ENCODE measurements at regions not wholly inside any gene's neighbourhood (a gene's known extent, or its start where the extent isn't known, plus 50 kb on each side); places are given as distances from the start of the nearest gene placed in this dataset.

- no peak overlapping the region for H3K4me3 Mint-ChIP-seq
- DNase-seq (no peak), ATAC-seq (ENCODE audit: low read depth in 2 of 2) (no peak)
- H3K27ac Mint-ChIP-seq: no peak overlapping the region
- peaks cover 0 to 2% (median 0%) of the 10 kb centered on the region in 7 donors for H3K9me3 Mint-ChIP-seq
- H3K27me3 Mint-ChIP-seq: peaks cover 0 to 9% (median 6%) of the 10 kb centered on the region in 3 donors
- no peaks in the 10 kb centered on the region for H3K4me1 Mint-ChIP-seq
- no peaks in the 10 kb centered on the region for H3K36me3 Mint-ChIP-seq
Measured at GRCh38 chr10:43867667-43868565, 219.2 kb upstream of the ZNF32 start.

GRCh38 chr10:43867113-43867512 is 218.4 kb upstream of the ZNF32 start:
- DNase-seq: no peak
- peaks cover 0 to 2% (median 0%) of the 10 kb centered on the region in 7 donors for H3K9me3 Mint-ChIP-seq
- peaks cover 0 to 9% (median 6%) of the 10 kb centered on the region in 3 donors for H3K27me3 Mint-ChIP-seq
- no peak overlapping the region for H3K27ac Mint-ChIP-seq
- no peak for ATAC-seq (ENCODE audit: low read depth in 2 of 2)
- H3K4me1 Mint-ChIP-seq: no peaks in the 10 kb centered on the region
- H3K36me3 Mint-ChIP-seq: no peaks in the 10 kb centered on the region
- peak overlapping the region in 1 of 8 donors; percentile 29 for H3K4me3 Mint-ChIP-seq

- no peak overlapping the region for H3K27ac Mint-ChIP-seq
- ATAC-seq (ENCODE audit: low read depth in 2 of 2): no peak
- peaks cover 0 to 2% (median 0%) of the 10 kb centered on the region in 7 donors for H3K9me3 Mint-ChIP-seq
- H3K4me3 Mint-ChIP-seq: no peak overlapping the region
- no peak for DNase-seq
- peaks cover 0 to 9% (median 6%) of the 10 kb centered on the region in 3 donors for H3K27me3 Mint-ChIP-seq
- H3K4me1 Mint-ChIP-seq: no peaks in the 10 kb centered on the region
- H3K36me3 Mint-ChIP-seq: no peaks in the 10 kb centered on the region
Measured at GRCh38 chr10:43866712-43867111, 218.0 kb upstream of the ZNF32 start.

- Mint-ChIP-seq H3K4me3 (no peak overlapping the region), H3K9me3 (peaks cover 0 to 2% (median 0%) of the 10 kb centered on the region in 7 donors), H3K27me3 (peaks cover 0 to 9% (median 6%) of the 10 kb centered on the region in 3 donors), H3K36me3 (no peaks in the 10 kb centered on the region), H3K27ac (peak overlapping the region in 1 of 6 donors; percentile 71), H3K4me1 (no peaks in the 10 kb centered on the region)
- ATAC-seq (ENCODE audit: low read depth in 2 of 2): no peak
- DNase-seq: no peak
Measured at GRCh38 chr10:43865265-43866135, 216.8 kb upstream of the ZNF32 start.

- Mint-ChIP-seq H3K27me3 (peaks cover 0 to 9% (median 6%) of the 10 kb centered on the region in 3 donors), H3K27ac (no peak overlapping the region), H3K4me1 (no peaks in the 10 kb centered on the region), H3K9me3 (peaks cover 0 to 2% (median 0%) of the 10 kb centered on the region in 7 donors), H3K36me3 (no peaks in the 10 kb centered on the region), H3K4me3 (no peak overlapping the region)
- no peak for ATAC-seq (ENCODE audit: low read depth in 2 of 2)
- no peak for DNase-seq
Measured at GRCh38 chr10:43864656-43865055, 216.0 kb upstream of the ZNF32 start.

GRCh38 chr10:43863859-43864591 is 215.3 kb upstream of the ZNF32 start:
- Mint-ChIP-seq H3K27ac (no peak overlapping the region), H3K36me3 (no peaks in the 10 kb centered on the region), H3K27me3 (peaks cover 0 to 10% (median 9%) of the 10 kb centered on the region in 3 donors), H3K4me1 (no peaks in the 10 kb centered on the region), H3K4me3 (no peak overlapping the region), H3K9me3 (peaks cover 0 to 2% (median 0%) of the 10 kb centered on the region in 7 donors)
- ATAC-seq (ENCODE audit: low read depth in 2 of 2) (no peak), DNase-seq (no peak)

GRCh38 chr10:43863270-43863669 is 214.6 kb upstream of the ZNF32 start:
- H3K27ac Mint-ChIP-seq: no peak overlapping the region
- H3K9me3 Mint-ChIP-seq: peaks cover 0 to 2% (median 0%) of the 10 kb centered on the region in 7 donors
- H3K4me1 Mint-ChIP-seq: no peaks in the 10 kb centered on the region
- H3K36me3 Mint-ChIP-seq: no peaks in the 10 kb centered on the region
- ATAC-seq (ENCODE audit: low read depth in 2 of 2) (no peak), DNase-seq (no peak)
- H3K27me3 Mint-ChIP-seq: peaks cover 0 to 9% (median 5%) of the 10 kb centered on the region in 3 donors
- H3K4me3 Mint-ChIP-seq: no peak overlapping the region

GRCh38 chr10:43862756-43863155 is 214.1 kb upstream of the ZNF32 start:
- H3K9me3 Mint-ChIP-seq: peaks cover 0 to 2% (median 0%) of the 10 kb centered on the region in 7 donors
- no peak for ATAC-seq (ENCODE audit: low read depth in 2 of 2)
- no peak overlapping the region for H3K27ac Mint-ChIP-seq
- H3K27me3 Mint-ChIP-seq: peaks cover 0 to 9% (median 5%) of the 10 kb centered on the region in 3 donors
- no peaks in the 10 kb centered on the region for H3K36me3 Mint-ChIP-seq
- no peak overlapping the region for H3K4me3 Mint-ChIP-seq
- no peaks in the 10 kb centered on the region for H3K4me1 Mint-ChIP-seq
- DNase-seq: no peak

- H3K27ac Mint-ChIP-seq: no peak overlapping the region
- H3K9me3 Mint-ChIP-seq: peaks cover 0 to 2% (median 0%) of the 10 kb centered on the region in 7 donors
- H3K4me3 Mint-ChIP-seq: no peak overlapping the region
- no peaks in the 10 kb centered on the region for H3K4me1 Mint-ChIP-seq
- peaks cover 0 to 9% (median 5%) of the 10 kb centered on the region in 3 donors for H3K27me3 Mint-ChIP-seq
- no peaks in the 10 kb centered on the region for H3K36me3 Mint-ChIP-seq
- ATAC-seq (ENCODE audit: low read depth in 2 of 2): no peak
- no peak for DNase-seq
Measured at GRCh38 chr10:43861966-43862751, 213.5 kb upstream of the ZNF32 start.

GRCh38 chr10:43859016-43859525 is 210.4 kb upstream of the ZNF32 start:
- no peak overlapping the region for H3K4me3 Mint-ChIP-seq
- H3K27me3 Mint-ChIP-seq: peaks cover 0 to 5% (median 0%) of the 10 kb centered on the region in 3 donors
- H3K4me1 Mint-ChIP-seq: no peaks in the 10 kb centered on the region
- DNase-seq: no peak
- no peak for ATAC-seq (ENCODE audit: low read depth in 2 of 2)
- no peaks in the 10 kb centered on the region for H3K36me3 Mint-ChIP-seq
- peak overlapping the region in 1 of 6 donors; percentile 70 for H3K27ac Mint-ChIP-seq
- H3K9me3 Mint-ChIP-seq: peaks cover 0 to 5% (median 0%) of the 10 kb centered on the region in 7 donors

- DNase-seq (no peak), ATAC-seq (ENCODE audit: low read depth in 2 of 2) (no peak)
- no peaks in the 10 kb centered on the region for H3K36me3 Mint-ChIP-seq
- no peak overlapping the region for H3K27ac Mint-ChIP-seq
- peaks cover 0 to 5% (median 0%) of the 10 kb centered on the region in 3 donors for H3K27me3 Mint-ChIP-seq
- H3K4me1 Mint-ChIP-seq: no peaks in the 10 kb centered on the region
- peaks cover 0 to 5% (median 0%) of the 10 kb centered on the region in 7 donors for H3K9me3 Mint-ChIP-seq
- no peak overlapping the region for H3K4me3 Mint-ChIP-seq
Measured at GRCh38 chr10:43857931-43858315, 209.2 kb upstream of the ZNF32 start.

- Mint-ChIP-seq H3K9me3 (peaks cover 0 to 5% (median 0%) of the 10 kb centered on the region in 7 donors), H3K4me3 (no peak overlapping the region), H3K27ac (no peak overlapping the region), H3K27me3 (peaks cover 0 to 5% (median 0%) of the 10 kb centered on the region in 3 donors), H3K4me1 (no peaks in the 10 kb centered on the region), H3K36me3 (no peaks in the 10 kb centered on the region)
- no peak for ATAC-seq (ENCODE audit: low read depth in 2 of 2)
- no peak for DNase-seq
Measured at GRCh38 chr10:43857206-43857930, 208.7 kb upstream of the ZNF32 start.
